PC-9 (cell line): ENCODE measurements at regions not wholly inside any gene's neighbourhood (a gene's known extent, or its start where the extent isn't known, plus 50 kb on each side); places are given as distances from the start of the nearest gene placed in this dataset.

Source experiments
- BruUV-seq: library from RNA; stranded (reverse); fragments of 400-500 nt; replicated peaks from 2 replicates; lab custom pipeline; 2021; lab: Mats Ljungman, UMichigan
- CTCF ChIA-PET: fragments of 300-600 bp; sonication (Branson Sonifier 250); formaldehyde crosslinking; loops from one replicate; lab custom pipeline; 2022; ENCODE audit warnings: antibody characterized with exemption; lab: Charles Lee
- POLR2A ChIA-PET: fragments of 300-600 bp; sonication (Branson Sonifier 250); formaldehyde crosslinking; loops from one replicate; lab custom pipeline; 2022; ENCODE audit warnings: antibody characterized with exemption; ENCODE audit not compliant: unreplicated experiment; lab: Charles Lee
- DNase-seq, 2 experiments: peaks; one replicate each; pipeline versions ENCODE4 v3.0.0 to v3.0.0-alpha.2; 2015 to 2022; ENCODE audit warnings: mixed read lengths in 1 of 2
- H2AFZ ChIP-seq: fragments of 200-600 bp; sonication (generic); 2 replicates; pipeline ENCODE4 v1.8.1; 2017; ENCODE audit warnings: antibody characterized with exemption
- H3F3A ChIP-seq: fragments of 200-600 bp; sonication (generic); 2 replicates; pipeline ENCODE4 v1.8.1; 2017; ENCODE audit warnings: antibody characterized with exemption, mild to moderate bottlenecking, low read depth; ENCODE audit not compliant: insufficient read depth
- H3K27ac ChIP-seq: fragments of 200-600 bp; sonication (generic); 2 replicates; pipeline ENCODE4 v1.6.1; 2016; ENCODE audit warnings: mixed run types
- H3K27me3 ChIP-seq: fragments of 200-600 bp; sonication (generic); 2 replicates; pipeline ENCODE4 v1.6.1; 2016; ENCODE audit warnings: low read depth, mixed run types; ENCODE audit not compliant: insufficient read depth
- H3K36me3 ChIP-seq: fragments of 200-600 bp; sonication (generic); 2 replicates; pipeline ENCODE4 v1.6.1; 2016; ENCODE audit warnings: low read depth, mixed run types
- H3K4me1 ChIP-seq: fragments of 200-600 bp; sonication (generic); replicated peaks from 2 replicates; pipeline ENCODE4 v1.6.1; 2016; ENCODE audit warnings: mixed run types; ENCODE audit not compliant: insufficient read depth
- H3K4me2 ChIP-seq: fragments of 200-600 bp; sonication (generic); 2 replicates; pipeline ENCODE4 v1.6.1; 2017; ENCODE audit warnings: mixed run types
- H3K4me3 ChIP-seq: fragments of 200-600 bp; sonication (generic); 2 replicates; pipeline ENCODE4 v1.6.1; 2016; ENCODE audit warnings: mixed run types
- H3K79me2 ChIP-seq: fragments of 200-600 bp; sonication (generic); 2 replicates; pipeline ENCODE4 v1.6.1; 2017; ENCODE audit warnings: low read depth, mixed run types
- H3K9me2 ChIP-seq: fragments of 200-600 bp; sonication (generic); 2 replicates; pipeline ENCODE4 v1.8.1; 2017; ENCODE audit warnings: mild to moderate bottlenecking; ENCODE audit not compliant: insufficient read depth
- H3K9me3 ChIP-seq: fragments of 200-600 bp; sonication (generic); 2 replicates; pipeline ENCODE4 v1.8.1; 2016; ENCODE audit warnings: low read depth; ENCODE audit not compliant: insufficient read depth
- H4K20me1 ChIP-seq: fragments of 200-600 bp; sonication (generic); 2 replicates; pipeline ENCODE4 v1.8.1; 2017; ENCODE audit not compliant: insufficient read depth
- CTCF ChIP-seq: fragments of 200-600 bp; sonication (generic); conservative IDR thresholded peaks from 2 replicates; pipeline ENCODE4 v1.6.1; 2017; ENCODE audit warnings: mixed run types, antibody characterized with exemption, mild to moderate bottlenecking, moderate library complexity
- EZH2 ChIP-seq: fragments of 200-600 bp; sonication (generic); IDR thresholded peaks from 2 replicates; pipeline ENCODE4 v1.8.0; 2017; ENCODE audit warnings: antibody characterized with exemption, low read depth
- intact Hi-C: fragments of 100-400 bp; cut with micrococcal nuclease; formaldehyde crosslinking; loops from one replicate; pipeline ENCODE4 v1.10.0; 2022; ENCODE audit not compliant: unreplicated experiment

GRCh38 chr4:111579767-111580166, 565.5 kb upstream of the FAM241A start:
- POLR2A ChIA-PET, result no interaction called here
- no peaks in the 10 kb centered on the region for H3K27me3 ChIP-seq
- no peak overlapping the region for H3K4me3 ChIP-seq
- no peak overlapping the region for H3K4me2 ChIP-seq
- no peaks in the 10 kb centered on the region for H3K4me1 ChIP-seq
- no peak overlapping the region for H2AFZ ChIP-seq
- H3K27ac ChIP-seq, result no peak overlapping the region
- intact Hi-C loops, result no loop called here
- no TSS peak for BruUV-seq
- no peaks in the 10 kb centered on the region for H3K9me2 ChIP-seq
- no peaks in the 10 kb centered on the region for H3K36me3 ChIP-seq
- no peaks in the 10 kb centered on the region for H3K79me2 ChIP-seq
- CTCF ChIA-PET, result no interaction called here
- TF ChIP-seq CTCF (no peak), EZH2 (no peak)
- no peaks in the 10 kb centered on the region for H3F3A ChIP-seq
- no peaks in the 10 kb centered on the region for H3K9me3 ChIP-seq
- DNase-seq, result no peak
- H4K20me1 ChIP-seq, result no peaks in the 10 kb centered on the region

- Histone ChIP-seq H2AFZ (no peak overlapping the region), H3K27me3 (no peaks in the 10 kb centered on the region), H3K9me2 (no peaks in the 10 kb centered on the region), H3F3A (no peaks in the 10 kb centered on the region), H3K4me2 (no peak overlapping the region), H3K9me3 (no peaks in the 10 kb centered on the region), H3K36me3 (no peaks in the 10 kb centered on the region), H4K20me1 (no peaks in the 10 kb centered on the region), H3K27ac (no peak overlapping the region), H3K79me2 (no peaks in the 10 kb centered on the region), H3K4me1 (no peaks in the 10 kb centered on the region), H3K4me3 (no peak overlapping the region)
- POLR2A ChIA-PET, result no interaction called here
- no TSS peak for BruUV-seq
- intact Hi-C loops, result no loop called here
- DNase-seq, result no peak
- TF ChIP-seq EZH2 (no peak), CTCF (no peak)
- CTCF ChIA-PET, result no interaction called here
These were observed 549.8 kb upstream of the FAM241A start for GRCh38 chr4:111595456-111595855.

DNA sequence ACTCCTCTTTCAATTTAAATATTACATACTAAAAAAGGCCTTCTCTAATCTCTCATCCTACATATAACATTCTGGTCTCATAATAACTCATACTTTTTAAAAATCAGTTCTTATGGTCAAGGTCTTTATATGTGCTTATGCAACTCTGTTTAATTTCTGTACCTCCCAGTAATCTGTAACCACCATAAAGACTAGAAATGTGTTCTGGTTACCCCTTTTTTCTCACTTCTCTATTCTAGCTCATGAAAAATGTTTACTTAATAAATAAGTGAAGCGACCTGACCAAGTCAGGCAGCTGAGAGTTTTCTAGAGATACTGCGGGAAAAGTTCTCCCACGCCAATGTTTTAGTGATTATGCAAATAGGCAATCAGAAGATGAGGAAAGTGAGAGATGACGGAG, 548.8 kb upstream of the FAM241A start:
- BruUV-seq, result no TSS peak
- no peaks in the 10 kb centered on the region for H3K4me1 ChIP-seq
- H4K20me1 ChIP-seq, result no peaks in the 10 kb centered on the region
- no peaks in the 10 kb centered on the region for H3K9me2 ChIP-seq
- no peak overlapping the region for H3K4me2 ChIP-seq
- CTCF ChIA-PET, result no interaction called here
- no peaks in the 10 kb centered on the region for H3K79me2 ChIP-seq
- POLR2A ChIA-PET, result no interaction called here
- no peaks in the 10 kb centered on the region for H3K27me3 ChIP-seq
- no peak for DNase-seq
- H2AFZ ChIP-seq, result no peak overlapping the region
- H3K36me3 ChIP-seq, result no peaks in the 10 kb centered on the region
- intact Hi-C loops, result no loop called here
- H3K9me3 ChIP-seq, result no peaks in the 10 kb centered on the region
- no peak overlapping the region for H3K27ac ChIP-seq
- H3K4me3 ChIP-seq, result no peak overlapping the region
- TF ChIP-seq EZH2 (no peak), CTCF (no peak)
- H3F3A ChIP-seq, result no peaks in the 10 kb centered on the region
